ENCODE measurements at regions not wholly inside any gene's neighbourhood (a gene's known extent, or its start where the extent isn't known, plus 50 kb on each side); places are given as distances from the start of the nearest gene placed in this dataset.
"Not testable (repeated sequence)": the region's sequence is repeated elsewhere in the genome, so short reads cannot be mapped to it uniquely, and the experiment has no call there.

- H3K9me3 ChIP-seq (replicated peaks in 1 of 3): no peaks in the 10 kb centered on the region
- no peak overlapping the region for H3K4me3 ChIP-seq
- peaks cover 8 to 10% of the 10 kb centered on the region in 2 donors for H3K4me1 ChIP-seq (replicated peaks in 1 of 2)
- H3K27ac ChIP-seq: no peak overlapping the region
- H3K27me3 ChIP-seq: no peaks in the 10 kb centered on the region
- intact Hi-C loops (cut with DNase I): no loop called here
- DNase-seq: no peak
- H3K36me3 ChIP-seq (replicated peaks in 1 of 2): no peaks in the 10 kb centered on the region
- no peak for TF ChIP-seq POLR2A (IDR thresholded peaks at IDR 0.05)
- no peak for TF ChIP-seq CTCF (IDR thresholded peaks at IDR 0.05)
- 17 to 29% (median 24%) methylated on average over 10 of the region's 10 CpGs for WGBS, 4 donors
Measured at GRCh38 chr5:126054577-126055347, 368.4 kb upstream of the GRAMD2B start.

- intact Hi-C loops (cut with DNase I): no loop called here
- no peak for DNase-seq
- Histone ChIP-seq H3K36me3 (replicated peaks in 1 of 2) (no peaks in the 10 kb centered on the region), H3K27ac (no peak overlapping the region), H3K4me3 (no peak overlapping the region), H3K27me3 (no peaks in the 10 kb centered on the region), H3K9me3 (replicated peaks in 1 of 3) (no peaks in the 10 kb centered on the region), H3K4me1 (replicated peaks in 1 of 2) (peaks cover 8 to 10% of the 10 kb centered on the region in 2 donors)
- WGBS, 4 donors: 61 to 71% (median 67%) methylated on average over 2 of the region's 2 CpGs
- TF ChIP-seq POLR2A (IDR thresholded peaks at IDR 0.05) (no peak), CTCF (IDR thresholded peaks at IDR 0.05) (no peak)
Measured at GRCh38 chr5:126055348-126055729, 367.9 kb upstream of the GRAMD2B start.

- DNase-seq: no peak
- WGBS, 4 donors: 63 to 74% (median 71%) methylated on average over 1 of the region's 1 CpG
- TF ChIP-seq POLR2A (IDR thresholded peaks at IDR 0.05): no peak
- no peak for TF ChIP-seq CTCF (IDR thresholded peaks at IDR 0.05)
Measured at GRCh38 chr5:126056352-126056751, 366.9 kb upstream of the GRAMD2B start.

GRCh38 chr5:126056851-126057622 lies 366.2 kb upstream of the GRAMD2B start:
- H3K27me3 ChIP-seq: no peaks in the 10 kb centered on the region
- no peak overlapping the region for H3K27ac ChIP-seq
- H3K9me3 ChIP-seq (replicated peaks in 1 of 3): no peaks in the 10 kb centered on the region
- no peak overlapping the region for H3K4me3 ChIP-seq
- no peak for DNase-seq
- TF ChIP-seq POLR2A (IDR thresholded peaks at IDR 0.05): no peak
- no peak for TF ChIP-seq CTCF (IDR thresholded peaks at IDR 0.05)
- 75 to 81% (median 76%) methylated on average over 13 of the region's 13 CpGs for WGBS, 4 donors
- intact Hi-C loops (cut with DNase I): no loop called here
- H3K4me1 ChIP-seq (replicated peaks in 1 of 2): peaks cover 8 to 10% of the 10 kb centered on the region in 2 donors
- no peaks in the 10 kb centered on the region for H3K36me3 ChIP-seq (replicated peaks in 1 of 2)

More at GRCh38 chr5:126056352-126056751, 366.9 kb upstream of the GRAMD2B start:
- no peaks in the 10 kb centered on the region for H3K36me3 ChIP-seq (replicated peaks in 1 of 2)
- intact Hi-C loops (cut with DNase I): no loop called here
- H3K4me3 ChIP-seq: no peak overlapping the region
- H3K27me3 ChIP-seq: no peaks in the 10 kb centered on the region
- peaks cover 8 to 10% of the 10 kb centered on the region in 2 donors for H3K4me1 ChIP-seq (replicated peaks in 1 of 2)
- H3K27ac ChIP-seq: no peak overlapping the region
- no peaks in the 10 kb centered on the region for H3K9me3 ChIP-seq (replicated peaks in 1 of 3)

- WGBS, 4 donors: 77 to 89% (median 85%) methylated on average over 5 of the region's 5 CpGs
- H3K27me3 ChIP-seq; H3K27ac ChIP-seq; H3K36me3 ChIP-seq (replicated peaks in 1 of 2); H3K9me3 ChIP-seq (replicated peaks in 1 of 3); H3K4me3 ChIP-seq; DNase-seq; intact Hi-C loops (cut with DNase I): not testable (repeated sequence)
- H3K4me1 ChIP-seq (replicated peaks in 1 of 2): peaks cover 8 to 10% of the 10 kb centered on the region in 2 donors
Measured at GRCh38 chr5:126058392-126058791, 364.8 kb upstream of the GRAMD2B start.
